SK-N-SH (cell line): ENCODE measurements at regions not wholly inside any gene's neighbourhood (a gene's known extent, or its start where the extent isn't known, plus 50 kb on each side); places are given as distances from the start of the nearest gene placed in this dataset.

Source experiments
- CTCF ChIP-seq: fragments of 200-600 bp; sonication (generic); IDR thresholded peaks from 2 replicates; pipeline ENCODE4 v1.6.1; 2017; ENCODE audit warnings: antibody characterized with exemption, mild to moderate bottlenecking, moderate library complexity
- JUND ChIP-seq: IDR thresholded peaks from 2 replicates; pipeline ENCODE4 v1.4.0; 2012
- MEF2A ChIP-seq: IDR thresholded peaks from 2 replicates; pipeline ENCODE4 v1.4.0; 2012; ENCODE audit warnings: low read depth, borderline replicate concordance
- PBX3 ChIP-seq: IDR thresholded peaks from 2 replicates; pipeline ENCODE4; 2012
- TAF1 ChIP-seq: IDR thresholded peaks from 2 replicates; pipeline ENCODE4 v1.6.1; 2012; ENCODE audit warnings: low read depth, mild to moderate bottlenecking, low read length, moderate library complexity, borderline replicate concordance

GRCh38 chr3:31186041-31186440 is 291.6 kb upstream of the GADL1 start:
- TF ChIP-seq JUND (no peak), CTCF (no peak), TAF1 (no peak), MEF2A (no peak), PBX3 (no peak)
